ENCODE measurements at regions not wholly inside any gene's neighbourhood (a gene's known extent, or its start where the extent isn't known, plus 50 kb on each side); places are given as distances from the start of the nearest gene placed in this dataset.

GRCh38 chrX:145677109-145677817 lies 140.4 kb upstream of the SLITRK2 start:
- no peak for TF ChIP-seq CTCF (conservative IDR thresholded peaks at IDR 0.05; ENCODE audit: low read depth, low read length)
- TF ChIP-seq RCOR1 (IDR thresholded peaks at IDR 0.05; ENCODE audit: insufficient replicate concordance, low read length): no peak
- TF ChIP-seq RFX5 (IDR thresholded peaks at IDR 0.05; ENCODE audit: low read depth, low read length): no peak
- TF ChIP-seq POLR2A (IDR thresholded peaks at IDR 0.05; ENCODE audit: low read depth, low read length): no peak
- TF ChIP-seq MXI1 (IDR thresholded peaks at IDR 0.05; ENCODE audit: borderline replicate concordance, low read depth, low read length): no peak
- no peak for TF ChIP-seq MAFK (IDR thresholded peaks at IDR 0.05; ENCODE audit: low read depth, low read length)
- no peak for TF ChIP-seq FOS (IDR thresholded peaks at IDR 0.05; ENCODE audit: low read depth, low read length)
- no peak for TF ChIP-seq ELK1 (IDR thresholded peaks at IDR 0.05; ENCODE audit: borderline replicate concordance, low read depth, low read length)
- no peak for TF ChIP-seq CEBPB (IDR thresholded peaks at IDR 0.05; ENCODE audit: low read depth, low read length)
- TF ChIP-seq RAD21 (IDR thresholded peaks at IDR 0.05; ENCODE audit: low read length): no peak

All from IMR-90 (cell line).